H1 (cell line): ENCODE measurements at regions not wholly inside any gene's neighbourhood (a gene's known extent, or its start where the extent isn't known, plus 50 kb on each side); places are given as distances from the start of the nearest gene placed in this dataset.

ENCODE experiments used
- CTCF ChIA-PET: fragments of 300-600 bp; sonication (Branson Sonifier 250); formaldehyde crosslinking; loops from one replicate; lab custom pipeline; 2021; ENCODE audit not compliant: partially characterized antibody; lab: Charles Lee
- POLR2A ChIA-PET: fragments of 300-600 bp; sonication (Branson Sonifier 250); formaldehyde crosslinking; loops from one replicate; lab custom pipeline; 2021; ENCODE audit warnings: inconsistent platforms; ENCODE audit not compliant: partially characterized antibody; lab: Charles Lee
- DNase-seq, 2 experiments: peaks; one replicate each; pipeline versions ENCODE4 v3.0.0 to v3.0.0-alpha.2; 2010 to 2022; ENCODE audit warnings: low spot score in 2 of 2, low read depth in 1 of 2, mixed read lengths in 1 of 2
- FAIRE-seq: peaks from 2 replicates; lab custom pipeline; 2011; peaks lifted over from hg19 to GRCh38; lab: Jason Lieb, UNC
- H2AFZ ChIP-seq: 2 replicates; pipeline ENCODE4 v1.8.1; 2012; ENCODE audit warnings: low read length, inconsistent platforms
- H2AK5ac ChIP-seq: 2 replicates; pipeline ENCODE4 v1.6.1; 2013; ENCODE audit warnings: low read depth, low read length
- H2BK120ac ChIP-seq: replicated peaks from 2 replicates; pipeline ENCODE3; 2013; ENCODE audit warnings: low read depth, low read length, inconsistent platforms
- H2BK12ac ChIP-seq: 2 replicates; pipeline ENCODE4 v1.6.1; 2013; ENCODE audit warnings: low read depth, low read length
- H2BK15ac ChIP-seq: 2 replicates; pipeline ENCODE4 v1.6.1; 2013; ENCODE audit warnings: low read length
- H2BK20ac ChIP-seq: 2 replicates; pipeline ENCODE4 v1.6.1; 2013; ENCODE audit warnings: low read length
- H2BK5ac ChIP-seq: 2 replicates; pipeline ENCODE4 v1.6.1; 2013; ENCODE audit warnings: low read depth, low read length
- H3K14ac ChIP-seq: 2 replicates; pipeline ENCODE4 v1.6.1; 2013; ENCODE audit warnings: inconsistent platforms; ENCODE audit not compliant: insufficient read length
- H3K18ac ChIP-seq: 2 replicates; pipeline ENCODE4 v1.6.1; 2013; ENCODE audit warnings: low read length; ENCODE audit errors: extremely low read depth
- H3K23ac ChIP-seq: 2 replicates; pipeline ENCODE4 v1.6.1; 2013; ENCODE audit warnings: inconsistent platforms; ENCODE audit not compliant: insufficient read length
- H3K23me2 ChIP-seq: 2 replicates; pipeline ENCODE4 v1.6.1; 2013; ENCODE audit warnings: low read depth, low read length
- H3K27ac ChIP-seq: 2 replicates; pipeline ENCODE4 v1.6.1; 2011; ENCODE audit warnings: low read depth, low read length, inconsistent platforms
- H3K27me3 ChIP-seq, 4 experiments: replicated peaks in 1 of 4; 1 replicate in 1 of 4; 2 replicates in 3 of 4; pipeline versions ENCODE4 v1.6.1 to v1.8.1; 2011 to 2013; ENCODE audit warnings: low read length in 3 of 4, mild to moderate bottlenecking in 3 of 4, inconsistent platforms in 2 of 4, mixed read lengths in 2 of 4, moderate library complexity in 1 of 4; ENCODE audit not compliant: control insufficient read depth in 3 of 4, insufficient read depth in 3 of 4; ENCODE audit errors: extremely low read depth in 1 of 4
- H3K36me3 ChIP-seq, 4 experiments: 2 replicates each; pipeline versions ENCODE4 v1.6.1 to v1.8.1; 2011 to 2013; ENCODE audit warnings: mild to moderate bottlenecking in 4 of 4, low read length in 3 of 4, moderate library complexity in 2 of 4, control low read depth in 1 of 4, inconsistent platforms in 1 of 4; ENCODE audit not compliant: insufficient read depth in 4 of 4, control insufficient read depth in 2 of 4
- H3K4ac ChIP-seq: replicated peaks from 2 replicates; pipeline ENCODE3; 2013; ENCODE audit warnings: low read length, low read depth, mixed read lengths, inconsistent platforms; ENCODE audit not compliant: insufficient read length
- H3K4me1 ChIP-seq, 4 experiments: replicated peaks in 1 of 4; 1 replicate in 1 of 4; 2 replicates in 3 of 4; pipeline versions ENCODE4 v1.6.1 to v1.8.1; 2011 to 2013; ENCODE audit warnings: low read length in 3 of 4, inconsistent platforms in 2 of 4, mixed read lengths in 1 of 4; ENCODE audit not compliant: insufficient read depth in 4 of 4, control insufficient read depth in 3 of 4
- H3K4me2 ChIP-seq, 2 experiments: 2 replicates each; pipeline versions ENCODE4 v1.6.1 to v1.8.1; 2011 to 2013; ENCODE audit warnings: low read depth in 2 of 2, low read length in 2 of 2, control low read depth in 1 of 2, inconsistent platforms in 1 of 2, mild to moderate bottlenecking in 1 of 2; ENCODE audit not compliant: insufficient read depth in 1 of 2
- H3K4me3 ChIP-seq, 4 experiments: fragments of 200-600, 300-600 bp in 1 of 4; sonication (generic), shearing (Covaris generic), sonication (Bioruptor Twin) in 1 of 4; 2 replicates each; pipeline versions ENCODE4 v1.5.1 to v1.8.1; 2011 to 2016; ENCODE audit warnings: low read length in 4 of 4, low read depth in 3 of 4, control low read depth in 2 of 4, inconsistent platforms in 2 of 4, mild to moderate bottlenecking in 2 of 4, mixed read lengths in 1 of 4, moderate library complexity in 1 of 4; ENCODE audit not compliant: insufficient read depth in 2 of 4; ENCODE audit errors: extremely low read depth in 1 of 4
- H3K56ac ChIP-seq: replicated peaks from 2 replicates; pipeline ENCODE3; 2013; ENCODE audit warnings: low read depth, mild to moderate bottlenecking, mixed read lengths, low read length, inconsistent platforms; ENCODE audit not compliant: insufficient read length
- H3K79me1 ChIP-seq: 2 replicates; pipeline ENCODE4 v1.6.1; 2013; ENCODE audit warnings: low read depth, low read length, control low read depth
- H3K79me2 ChIP-seq, 2 experiments: 2 replicates each; pipeline versions ENCODE4 v1.6.1 to v1.8.1; 2012 to 2013; ENCODE audit warnings: low read length in 2 of 2, mild to moderate bottlenecking in 2 of 2, inconsistent platforms in 1 of 2; ENCODE audit not compliant: insufficient read depth in 2 of 2, control insufficient read depth in 1 of 2
- H3K9ac ChIP-seq, 4 experiments: replicated peaks in 1 of 4; 1 replicate in 1 of 4; 2 replicates in 3 of 4; pipeline versions ENCODE4 v1.6.1 to v1.8.1; 2011 to 2013; ENCODE audit warnings: low read depth in 3 of 4, low read length in 3 of 4, control low read depth in 2 of 4, mild to moderate bottlenecking in 2 of 4, moderate library complexity in 2 of 4, inconsistent platforms in 1 of 4; ENCODE audit errors: extremely low read depth in 1 of 4
- H3K9me3 ChIP-seq, 2 experiments: 2 replicates each; pipeline versions ENCODE4 v1.6.1 to v1.8.1; 2012 to 2013; ENCODE audit warnings: mild to moderate bottlenecking in 2 of 2, moderate library complexity in 2 of 2, control low read depth in 1 of 2, inconsistent platforms in 1 of 2, low read depth in 1 of 2, low read length in 1 of 2, mixed read lengths in 1 of 2; ENCODE audit not compliant: insufficient read depth in 2 of 2
- H4K20me1 ChIP-seq, 2 experiments: replicated peaks in 1 of 2; 2 replicates each; pipeline versions ENCODE3 to v1.8.1; 2011 to 2013; ENCODE audit warnings: inconsistent platforms in 2 of 2, low read length in 2 of 2, mild to moderate bottlenecking in 1 of 2; ENCODE audit not compliant: insufficient read depth in 2 of 2, control insufficient read depth in 1 of 2
- H4K5ac ChIP-seq: 2 replicates; pipeline ENCODE4 v1.6.1; 2013; ENCODE audit warnings: low read length, low read depth, mixed read lengths, inconsistent platforms; ENCODE audit not compliant: insufficient read length
- H4K8ac ChIP-seq: 2 replicates; pipeline ENCODE4 v1.8.0; 2013; ENCODE audit warnings: mild to moderate bottlenecking, moderate library complexity, low read length, inconsistent platforms; ENCODE audit not compliant: insufficient read depth; ENCODE audit errors: extremely low read depth
- H4K91ac ChIP-seq: replicated peaks from 2 replicates; pipeline ENCODE3; 2013; ENCODE audit warnings: low read length, mixed read lengths, inconsistent platforms; ENCODE audit not compliant: insufficient read length
- CHD1 ChIP-seq: IDR thresholded peaks from 2 replicates; pipeline ENCODE4 v1.6.1; 2012; ENCODE audit warnings: low read depth, low read length, improper control_type of control experiment
- FOSL1 ChIP-seq: IDR thresholded peaks from 2 replicates; pipeline ENCODE4 v1.6.1; 2011; ENCODE audit warnings: mild to moderate bottlenecking, low read depth, low read length, moderate library complexity; ENCODE audit not compliant: insufficient read depth
- NRF1 ChIP-seq: IDR thresholded peaks from 2 replicates; pipeline ENCODE4 v1.6.1; 2011; ENCODE audit warnings: mild to moderate bottlenecking, low read depth, low read length, improper control_type of control experiment
- SIX5 ChIP-seq: IDR thresholded peaks from 2 replicates; pipeline ENCODE4 v1.6.1; 2011; ENCODE audit warnings: mild to moderate bottlenecking, low read depth, low read length
- SP4 ChIP-seq: IDR thresholded peaks from 2 replicates; pipeline ENCODE4 v1.6.1; 2012; ENCODE audit warnings: low read length, inconsistent platforms
- SUZ12 ChIP-seq: fragments of 200-600 bp; sonication (generic); IDR thresholded peaks from 2 replicates; pipeline ENCODE4 v1.6.1; 2012; ENCODE audit warnings: mild to moderate bottlenecking, inconsistent platforms, low read length, moderate library complexity, mixed read lengths
- USF2 ChIP-seq: IDR thresholded peaks from 2 replicates; pipeline ENCODE4 v1.6.1; 2011; ENCODE audit warnings: low read length, improper control_type of control experiment
- WGBS, 2 experiments: shearing (Covaris generic) in 1 of 2; methylation state at CpG; one replicate each; pipeline versions ENCODE4 v1.1.6 to v1.1.7; 2013 to 2015; ENCODE audit warnings: low lambda C conversion rate in 2 of 2, mixed read lengths in 2 of 2, inconsistent platforms in 1 of 2, low coverage in 1 of 2, missing lambda C conversion rate in 1 of 2; ENCODE audit not compliant: insufficient replicate concordance in 2 of 2, insufficient coverage in 1 of 2, insufficient read length in 1 of 2; ENCODE audit errors: extremely low coverage in 1 of 2, missing lambda C conversion rate in 1 of 2; 5-methylcytosine and 5-hydroxymethylcytosine counted together

DNA sequence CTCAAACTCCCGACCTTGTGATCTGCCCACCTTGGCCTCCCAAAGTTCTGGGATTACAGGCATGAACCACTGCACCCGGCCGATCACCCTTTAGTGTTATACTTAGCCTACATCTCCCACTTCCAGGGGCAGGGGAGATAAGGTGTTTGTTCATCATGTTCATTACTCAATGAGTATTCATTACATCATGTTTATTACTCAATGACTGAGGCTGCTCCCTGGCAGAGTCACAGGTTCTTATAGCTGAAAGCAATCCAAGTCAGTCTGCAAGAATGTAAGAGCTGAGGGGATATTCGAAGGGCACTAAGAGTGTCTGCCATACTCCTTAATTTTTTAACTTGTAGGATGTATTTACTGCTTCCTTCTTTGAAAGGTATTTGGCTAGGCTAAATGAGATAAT, 214.2 kb downstream of the SPATA31D1 start:
- H3K79me1 ChIP-seq = no peaks in the 10 kb centered on the region
- no peaks in the 10 kb centered on the region for H4K20me1 ChIP-seq
- no peak overlapping the region for H2BK120ac ChIP-seq
- no peak overlapping the region for H3K23ac ChIP-seq
- no peak overlapping the region for H3K4me2 ChIP-seq
- WGBS, 2 experiments = 87% methylated on average over 4 of the region's 4 CpGs; no CpG with 5 or more reads in 1 of the 2 experiments
- no peaks in the 10 kb centered on the region for H3K79me2 ChIP-seq
- no peaks in the 10 kb centered on the region for H3K9me3 ChIP-seq
- H2BK5ac ChIP-seq = no peak overlapping the region
- H3K56ac ChIP-seq = no peak overlapping the region
- H3K27ac ChIP-seq = no peak overlapping the region
- no peak overlapping the region for H2BK12ac ChIP-seq
- no peak overlapping the region for H3K18ac ChIP-seq
- H3K4me3 ChIP-seq = no peak overlapping the region
- FAIRE-seq = no peak
- POLR2A ChIA-PET = no interaction called here
- no peak overlapping the region for H2AK5ac ChIP-seq
- H2AFZ ChIP-seq = no peak overlapping the region
- CTCF ChIA-PET = no interaction called here
- H4K8ac ChIP-seq = no peak overlapping the region
- H3K23me2 ChIP-seq = no peaks in the 10 kb centered on the region
- H3K4me1 ChIP-seq = peaks cover 0 to 3% (median 0%) of the 10 kb centered on the region in 4 experiments; a peak in 1 of 7 replicates
- DNase-seq = no peak
- H2BK20ac ChIP-seq = no peak overlapping the region
- H3K9ac ChIP-seq = no peak overlapping the region
- H3K27me3 ChIP-seq = no peaks in the 10 kb centered on the region
- no peak overlapping the region for H4K91ac ChIP-seq
- no peaks in the 10 kb centered on the region for H3K36me3 ChIP-seq
- H3K4ac ChIP-seq = no peak overlapping the region
- no peak overlapping the region for H2BK15ac ChIP-seq
- H3K14ac ChIP-seq = no peak overlapping the region
- H4K5ac ChIP-seq = no peak overlapping the region
- no peak for TF ChIP-seq SP4
- TF ChIP-seq USF2 = no peak
- no peak for TF ChIP-seq SUZ12
- no peak for TF ChIP-seq CHD1
- TF ChIP-seq NRF1 = no peak
- no peak for TF ChIP-seq FOSL1
- TF ChIP-seq SIX5 = no peak
